ENCODE measurements at regions not wholly inside any gene's neighbourhood (a gene's known extent, or its start where the extent isn't known, plus 50 kb on each side); places are given as distances from the start of the nearest gene placed in this dataset.

GRCh38 chr12:98172304-98172703, 343.1 kb upstream of the TMPO start:
- H3K9ac ChIP-seq (ENCODE audit: low read length) = no peak overlapping the region
- H3K4me3 ChIP-seq (ENCODE audit: low read depth, low read length) = no peak overlapping the region

GRCh38 chr12:98172801-98173200, 342.6 kb upstream of the TMPO start:
- no peak overlapping the region for H3K9ac ChIP-seq (ENCODE audit: low read length)
- no peak overlapping the region for H3K27ac ChIP-seq (ENCODE audit: low read depth, low read length)
- H3K4me3 ChIP-seq (ENCODE audit: low read depth, low read length) = no peak overlapping the region
- no peaks in the 10 kb centered on the region for H3K36me3 ChIP-seq (ENCODE audit: control insufficient read depth, insufficient read depth, low read length)
- H3K4me1 ChIP-seq (ENCODE audit: control insufficient read depth, insufficient read depth, low read length) = no peaks in the 10 kb centered on the region
- H3K27me3 ChIP-seq (ENCODE audit: control insufficient read depth, insufficient read depth, low read length) = no peaks in the 10 kb centered on the region
- no peaks in the 10 kb centered on the region for H3K9me3 ChIP-seq (ENCODE audit: control insufficient read depth, insufficient read depth, low read depth, low read length)

More at GRCh38 chr12:98172304-98172703, 343.1 kb upstream of the TMPO start:
- H3K27me3 ChIP-seq (ENCODE audit: control insufficient read depth, insufficient read depth, low read length) = no peaks in the 10 kb centered on the region
- H3K27ac ChIP-seq (ENCODE audit: low read depth, low read length) = no peak overlapping the region
- no peaks in the 10 kb centered on the region for H3K36me3 ChIP-seq (ENCODE audit: control insufficient read depth, insufficient read depth, low read length)
- H3K9me3 ChIP-seq (ENCODE audit: control insufficient read depth, insufficient read depth, low read depth, low read length) = no peaks in the 10 kb centered on the region
- no peaks in the 10 kb centered on the region for H3K4me1 ChIP-seq (ENCODE audit: control insufficient read depth, insufficient read depth, low read length)

- no peaks in the 10 kb centered on the region for H3K36me3 ChIP-seq (ENCODE audit: control insufficient read depth, insufficient read depth, low read length)
- no peak overlapping the region for H3K27ac ChIP-seq (ENCODE audit: low read depth, low read length)
- H3K9me3 ChIP-seq (ENCODE audit: control insufficient read depth, insufficient read depth, low read depth, low read length) = no peaks in the 10 kb centered on the region
- no peaks in the 10 kb centered on the region for H3K27me3 ChIP-seq (ENCODE audit: control insufficient read depth, insufficient read depth, low read length)
- no peak overlapping the region for H3K4me3 ChIP-seq (ENCODE audit: low read depth, low read length)
- H3K9ac ChIP-seq (ENCODE audit: low read length) = no peak overlapping the region
- H3K4me1 ChIP-seq (ENCODE audit: control insufficient read depth, insufficient read depth, low read length) = no peaks in the 10 kb centered on the region
Measured at GRCh38 chr12:98173773-98174427, 341.5 kb upstream of the TMPO start.

- Histone ChIP-seq H3K36me3 (ENCODE audit: control insufficient read depth, insufficient read depth, low read length) (no peaks in the 10 kb centered on the region), H3K27ac (ENCODE audit: low read depth, low read length) (no peak overlapping the region), H3K9ac (ENCODE audit: low read length) (no peak overlapping the region), H3K27me3 (ENCODE audit: control insufficient read depth, insufficient read depth, low read length) (no peaks in the 10 kb centered on the region), H3K4me1 (ENCODE audit: control insufficient read depth, insufficient read depth, low read length) (no peaks in the 10 kb centered on the region), H3K9me3 (ENCODE audit: control insufficient read depth, insufficient read depth, low read depth, low read length) (no peaks in the 10 kb centered on the region), H3K4me3 (ENCODE audit: low read depth, low read length) (no peak overlapping the region)
Measured at GRCh38 chr12:98174428-98174809, 341.0 kb upstream of the TMPO start.

GRCh38 chr12:98178126-98178525, 337.3 kb upstream of the TMPO start:
- Histone ChIP-seq H3K9ac (ENCODE audit: low read length) (no peak overlapping the region), H3K4me1 (ENCODE audit: control insufficient read depth, insufficient read depth, low read length) (no peaks in the 10 kb centered on the region), H3K27me3 (ENCODE audit: control insufficient read depth, insufficient read depth, low read length) (no peaks in the 10 kb centered on the region), H3K27ac (ENCODE audit: low read depth, low read length) (no peak overlapping the region), H3K4me3 (ENCODE audit: low read depth, low read length) (no peak overlapping the region), H3K36me3 (ENCODE audit: control insufficient read depth, insufficient read depth, low read length) (no peaks in the 10 kb centered on the region), H3K9me3 (ENCODE audit: control insufficient read depth, insufficient read depth, low read depth, low read length) (no peaks in the 10 kb centered on the region)

GRCh38 chr12:98179151-98179550, 336.2 kb upstream of the TMPO start:
- Histone ChIP-seq H3K27ac (ENCODE audit: low read depth, low read length) (no peak overlapping the region), H3K9ac (ENCODE audit: low read length) (no peak overlapping the region), H3K9me3 (ENCODE audit: control insufficient read depth, insufficient read depth, low read depth, low read length) (no peaks in the 10 kb centered on the region), H3K4me3 (ENCODE audit: low read depth, low read length) (no peak overlapping the region), H3K4me1 (ENCODE audit: control insufficient read depth, insufficient read depth, low read length) (no peaks in the 10 kb centered on the region), H3K27me3 (ENCODE audit: control insufficient read depth, insufficient read depth, low read length) (no peaks in the 10 kb centered on the region), H3K36me3 (ENCODE audit: control insufficient read depth, insufficient read depth, low read length) (no peaks in the 10 kb centered on the region)

- no peak overlapping the region for H3K9ac ChIP-seq (ENCODE audit: low read length)
- H3K36me3 ChIP-seq (ENCODE audit: control insufficient read depth, insufficient read depth, low read length) = no peaks in the 10 kb centered on the region
- no peaks in the 10 kb centered on the region for H3K4me1 ChIP-seq (ENCODE audit: control insufficient read depth, insufficient read depth, low read length)
- H3K9me3 ChIP-seq (ENCODE audit: control insufficient read depth, insufficient read depth, low read depth, low read length) = no peaks in the 10 kb centered on the region
- no peak overlapping the region for H3K27ac ChIP-seq (ENCODE audit: low read depth, low read length)
- no peak overlapping the region for H3K4me3 ChIP-seq (ENCODE audit: low read depth, low read length)
- no peaks in the 10 kb centered on the region for H3K27me3 ChIP-seq (ENCODE audit: control insufficient read depth, insufficient read depth, low read length)
Measured at GRCh38 chr12:98180603-98181002, 334.8 kb upstream of the TMPO start.

GRCh38 chr12:98182821-98183220, 332.6 kb upstream of the TMPO start:
- H3K4me3 ChIP-seq (ENCODE audit: low read depth, low read length) = no peak overlapping the region
- H3K9me3 ChIP-seq (ENCODE audit: control insufficient read depth, insufficient read depth, low read depth, low read length) = no peaks in the 10 kb centered on the region
- no peaks in the 10 kb centered on the region for H3K27me3 ChIP-seq (ENCODE audit: control insufficient read depth, insufficient read depth, low read length)
- H3K36me3 ChIP-seq (ENCODE audit: control insufficient read depth, insufficient read depth, low read length) = no peaks in the 10 kb centered on the region
- H3K27ac ChIP-seq (ENCODE audit: low read depth, low read length) = no peak overlapping the region
- no peaks in the 10 kb centered on the region for H3K4me1 ChIP-seq (ENCODE audit: control insufficient read depth, insufficient read depth, low read length)
- no peak overlapping the region for H3K9ac ChIP-seq (ENCODE audit: low read length)

- no peak overlapping the region for H3K4me3 ChIP-seq (ENCODE audit: low read depth, low read length)
- no peak overlapping the region for H3K27ac ChIP-seq (ENCODE audit: low read depth, low read length)
- no peak overlapping the region for H3K9ac ChIP-seq (ENCODE audit: low read length)
- no peaks in the 10 kb centered on the region for H3K4me1 ChIP-seq (ENCODE audit: control insufficient read depth, insufficient read depth, low read length)
- no peaks in the 10 kb centered on the region for H3K36me3 ChIP-seq (ENCODE audit: control insufficient read depth, insufficient read depth, low read length)
- H3K27me3 ChIP-seq (ENCODE audit: control insufficient read depth, insufficient read depth, low read length) = no peaks in the 10 kb centered on the region
- H3K9me3 ChIP-seq (ENCODE audit: control insufficient read depth, insufficient read depth, low read depth, low read length) = no peaks in the 10 kb centered on the region
Measured at GRCh38 chr12:98185606-98186005, 329.8 kb upstream of the TMPO start.

- Histone ChIP-seq H3K27me3 (ENCODE audit: control insufficient read depth, insufficient read depth, low read length) (no peaks in the 10 kb centered on the region), H3K36me3 (ENCODE audit: control insufficient read depth, insufficient read depth, low read length) (no peaks in the 10 kb centered on the region), H3K9me3 (ENCODE audit: control insufficient read depth, insufficient read depth, low read depth, low read length) (no peaks in the 10 kb centered on the region), H3K27ac (ENCODE audit: low read depth, low read length) (no peak overlapping the region), H3K4me3 (ENCODE audit: low read depth, low read length) (no peak overlapping the region), H3K9ac (ENCODE audit: low read length) (no peak overlapping the region), H3K4me1 (ENCODE audit: control insufficient read depth, insufficient read depth, low read length) (peaks cover under 1% of the 10 kb centered on the region; the same call in 1 of the 2 replicates)
Measured at GRCh38 chr12:98188650-98189077, 326.7 kb upstream of the TMPO start.

GRCh38 chr12:98194591-98194990, 320.8 kb upstream of the TMPO start:
- H3K36me3 ChIP-seq (ENCODE audit: control insufficient read depth, insufficient read depth, low read length) = no peaks in the 10 kb centered on the region

More at GRCh38 chr12:98194591-98194990, 320.8 kb upstream of the TMPO start:
- no peak overlapping the region for H3K27ac ChIP-seq (ENCODE audit: low read depth, low read length)
- peaks cover 5% of the 10 kb centered on the region; the same call in 1 of the 2 replicates for H3K4me1 ChIP-seq (ENCODE audit: control insufficient read depth, insufficient read depth, low read length)
- H3K27me3 ChIP-seq (ENCODE audit: control insufficient read depth, insufficient read depth, low read length) = no peaks in the 10 kb centered on the region
- H3K4me3 ChIP-seq (ENCODE audit: low read depth, low read length) = no peak overlapping the region
- no peak overlapping the region for H3K9ac ChIP-seq (ENCODE audit: low read length)
- H3K9me3 ChIP-seq (ENCODE audit: control insufficient read depth, insufficient read depth, low read depth, low read length) = no peaks in the 10 kb centered on the region
